ENCODE measurements at regions not wholly inside any gene's neighbourhood (a gene's known extent, or its start where the extent isn't known, plus 50 kb on each side); places are given as distances from the start of the nearest gene placed in this dataset.

GRCh38 chr12:24584032-24584675, 364.7 kb downstream of the BCAT1 start:
- intact Hi-C loops (cut with DNase I), result no loop called here
- Histone ChIP-seq H3K4me1 (ENCODE audit: control insufficient read depth in 2 of 3, insufficient read depth in 2 of 3, low read depth in 1 of 3, low read length in 3 of 3) (no peaks in the 10 kb centered on the region), H3K9me3 (ENCODE audit: control insufficient read depth in 2 of 3, insufficient read depth in 1 of 3, low read length in 3 of 3) (peaks cover 0 to 6% (median 0%) of the 10 kb centered on the region in 3 donors), H3K36me3 (ENCODE audit: control insufficient read depth in 2 of 3, insufficient read depth in 3 of 3, low read length in 3 of 3) (no peaks in the 10 kb centered on the region), H3K4me3 (ENCODE audit: low read length in 3 of 3) (no peak overlapping the region), H3K27me3 (ENCODE audit: control insufficient read depth, insufficient read depth, low read length) (no peaks in the 10 kb centered on the region), H3K9ac (ENCODE audit: low read length in 3 of 3) (no peak overlapping the region), H3K27ac (ENCODE audit: low read depth in 2 of 2, low read length in 2 of 2) (no peak overlapping the region)
- TF ChIP-seq CTCF (IDR thresholded peaks at IDR 0.05; ENCODE audit: borderline replicate concordance, extremely low read depth, insufficient read depth), result no peak
- DNase-seq, result no peak
- FAIRE-seq, result no peak

- no peak for TF ChIP-seq CTCF (IDR thresholded peaks at IDR 0.05; ENCODE audit: borderline replicate concordance, extremely low read depth, insufficient read depth)
- H3K36me3 ChIP-seq (ENCODE audit: control insufficient read depth in 2 of 3, insufficient read depth in 3 of 3, low read length in 3 of 3), result no peaks in the 10 kb centered on the region
- H3K27me3 ChIP-seq (ENCODE audit: control insufficient read depth, insufficient read depth, low read length), result no peaks in the 10 kb centered on the region
- no peak overlapping the region for H3K27ac ChIP-seq (ENCODE audit: low read depth in 2 of 2, low read length in 2 of 2)
- no peak for FAIRE-seq
- peaks cover 0 to 6% (median 0%) of the 10 kb centered on the region in 3 donors for H3K9me3 ChIP-seq (ENCODE audit: control insufficient read depth in 2 of 3, insufficient read depth in 1 of 3, low read length in 3 of 3)
- no peak overlapping the region for H3K4me3 ChIP-seq (ENCODE audit: low read length in 3 of 3)
- no peak overlapping the region for H3K9ac ChIP-seq (ENCODE audit: low read length in 3 of 3)
- no peak for DNase-seq
- intact Hi-C loops (cut with DNase I), result no loop called here
- no peaks in the 10 kb centered on the region for H3K4me1 ChIP-seq (ENCODE audit: control insufficient read depth in 2 of 3, insufficient read depth in 2 of 3, low read depth in 1 of 3, low read length in 3 of 3)
Observed at GRCh38 chr12:24582954-24583601, 365.8 kb downstream of the BCAT1 start.

GRCh38 chr12:24574538-24574937, 374.4 kb downstream of the BCAT1 start:
- no peaks in the 10 kb centered on the region for H3K27me3 ChIP-seq (ENCODE audit: control insufficient read depth, insufficient read depth, low read length)
- H3K4me1 ChIP-seq (ENCODE audit: control insufficient read depth in 2 of 3, insufficient read depth in 2 of 3, low read depth in 1 of 3, low read length in 3 of 3), result no peaks in the 10 kb centered on the region
- FAIRE-seq, result no peak
- peaks cover 0 to 1% (median 0%) of the 10 kb centered on the region in 3 donors for H3K9me3 ChIP-seq (ENCODE audit: control insufficient read depth in 2 of 3, insufficient read depth in 1 of 3, low read length in 3 of 3)
- H3K27ac ChIP-seq (ENCODE audit: low read depth in 2 of 2, low read length in 2 of 2), result no peak overlapping the region
- DNase-seq, result no peak
- intact Hi-C loops (cut with DNase I), result no loop called here
- TF ChIP-seq CTCF (IDR thresholded peaks at IDR 0.05; ENCODE audit: borderline replicate concordance, extremely low read depth, insufficient read depth), result no peak
- no peak overlapping the region for H3K4me3 ChIP-seq (ENCODE audit: low read length in 3 of 3)
- H3K36me3 ChIP-seq (ENCODE audit: control insufficient read depth in 2 of 3, insufficient read depth in 3 of 3, low read length in 3 of 3), result no peaks in the 10 kb centered on the region
- H3K9ac ChIP-seq (ENCODE audit: low read length in 3 of 3), result no peak overlapping the region

All from kidney (tissue), 13 donors.